Breast epithelium (tissue), 4 donors: ENCODE measurements at regions not wholly inside any gene's neighbourhood (a gene's known extent, or its start where the extent isn't known, plus 50 kb on each side); places are given as distances from the start of the nearest gene placed in this dataset.

ENCODE experiments used
- DNase-seq, 2 donors: peaks; one replicate each; pipeline ENCODE4 v3.0.0-alpha.2; 2019; ENCODE audit warnings: low spot score in 2 of 2
- H3K27ac ChIP-seq, 2 donors: fragments of 200-600 bp; sonication (generic) in 1 of 2; one replicate each; pipeline ENCODE4 v1.5.1; 2016 to 2019; ENCODE audit warnings: mild to moderate bottlenecking in 1 of 2
- H3K27me3 ChIP-seq, 2 donors: fragments of 200-600 bp; sonication (generic) in 1 of 2; one replicate each; pipeline versions ENCODE4 v1.5.1 to v1.6.0; 2017 to 2019; ENCODE audit warnings: control low read depth in 1 of 2, mild to moderate bottlenecking in 1 of 2
- H3K36me3 ChIP-seq: fragments of 200-600 bp; one replicate; pipeline ENCODE4 v1.5.1; 2019
- H3K4me1 ChIP-seq, 2 donors: fragments of 200-600 bp; sonication (generic); one replicate each; pipeline ENCODE4 v1.5.1; 2016 to 2019; ENCODE audit warnings: control low read depth in 1 of 2
- H3K4me3 ChIP-seq, 3 donors: fragments of 200-600 bp; sonication (generic); 1 replicate in 2 of 3; 2 replicates in 1 of 3; pipeline ENCODE4 v1.5.1; 2016 to 2019; ENCODE audit warnings: mild to moderate bottlenecking in 3 of 3, moderate library complexity in 2 of 3
- H3K9me3 ChIP-seq, 2 donors: fragments of 200-600 bp; sonication (generic) in 1 of 2; one replicate each; pipeline ENCODE4 v1.5.1; 2016 to 2019; ENCODE audit warnings: control low read depth in 1 of 2
- POLR2A ChIP-seq: fragments of 450-650 bp; IDR thresholded peaks from one replicate; pipeline ENCODE4 v1.6.1; 2016; ENCODE audit warnings: antibody characterized with exemption, mild to moderate bottlenecking, moderate library complexity
- POLR2AphosphoS5 ChIP-seq, 3 donors: sonication (generic); formaldehyde crosslinking; IDR thresholded peaks; one replicate each; pipeline ENCODE4 v1.6.1; 2017; ENCODE audit warnings: antibody characterized with exemption in 3 of 3
- intact Hi-C: fragments of 100-400 bp; cut with DNase I; formaldehyde crosslinking; loops from one replicate; pipeline ENCODE4 v1.15.1; 2023; ENCODE audit warnings: low total_unique reads
- TF ChIP-seq, protein P1 (sequence below), 3 donors: fragments of 450-650 bp; IDR thresholded peaks; one replicate each; pipeline ENCODE4 v1.5.1; 2016 to 2017; ENCODE audit warnings: antibody characterized with exemption in 3 of 3, mild to moderate bottlenecking in 3 of 3, moderate library complexity in 3 of 3

DNA sequence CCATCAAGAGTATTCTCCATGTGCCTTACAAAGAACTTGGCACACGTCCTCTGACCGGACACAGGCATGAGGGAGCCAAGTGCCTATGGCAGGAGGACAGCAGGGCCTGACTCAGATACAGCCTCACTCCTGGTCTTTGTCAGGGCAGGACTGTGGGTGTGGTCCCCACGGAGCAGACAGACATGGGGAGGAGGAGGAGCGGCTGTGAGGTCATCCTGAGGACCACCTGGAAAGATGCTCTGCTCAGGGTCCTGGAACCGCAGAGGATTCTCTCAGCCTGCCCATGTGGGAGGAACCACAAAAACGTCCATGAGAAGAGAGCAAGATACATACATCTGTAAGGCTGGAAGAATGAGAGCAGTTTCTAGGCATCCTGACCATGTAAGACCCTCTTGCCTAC is 576.3 kb downstream of the BRD1 start:
- intact Hi-C loops: no loop called here
- H3K4me3 ChIP-seq: no peak overlapping the region
- H3K27me3 ChIP-seq: peaks cover 0 to 42% of the 10 kb centered on the region in 2 donors
- H3K27ac ChIP-seq: no peak overlapping the region
- no peaks in the 10 kb centered on the region for H3K4me1 ChIP-seq
- DNase-seq: peak in 1 of 2 donors; percentile 7
- H3K36me3 ChIP-seq: no peaks in the 10 kb centered on the region
- peaks cover 0 to 4% of the 10 kb centered on the region in 2 donors for H3K9me3 ChIP-seq
- TF ChIP-seq POLR2AphosphoS5 (IDR thresholded peaks at IDR 0.05) (no peak), POLR2A (no peak)
- TF ChIP-seq, protein P1, sequence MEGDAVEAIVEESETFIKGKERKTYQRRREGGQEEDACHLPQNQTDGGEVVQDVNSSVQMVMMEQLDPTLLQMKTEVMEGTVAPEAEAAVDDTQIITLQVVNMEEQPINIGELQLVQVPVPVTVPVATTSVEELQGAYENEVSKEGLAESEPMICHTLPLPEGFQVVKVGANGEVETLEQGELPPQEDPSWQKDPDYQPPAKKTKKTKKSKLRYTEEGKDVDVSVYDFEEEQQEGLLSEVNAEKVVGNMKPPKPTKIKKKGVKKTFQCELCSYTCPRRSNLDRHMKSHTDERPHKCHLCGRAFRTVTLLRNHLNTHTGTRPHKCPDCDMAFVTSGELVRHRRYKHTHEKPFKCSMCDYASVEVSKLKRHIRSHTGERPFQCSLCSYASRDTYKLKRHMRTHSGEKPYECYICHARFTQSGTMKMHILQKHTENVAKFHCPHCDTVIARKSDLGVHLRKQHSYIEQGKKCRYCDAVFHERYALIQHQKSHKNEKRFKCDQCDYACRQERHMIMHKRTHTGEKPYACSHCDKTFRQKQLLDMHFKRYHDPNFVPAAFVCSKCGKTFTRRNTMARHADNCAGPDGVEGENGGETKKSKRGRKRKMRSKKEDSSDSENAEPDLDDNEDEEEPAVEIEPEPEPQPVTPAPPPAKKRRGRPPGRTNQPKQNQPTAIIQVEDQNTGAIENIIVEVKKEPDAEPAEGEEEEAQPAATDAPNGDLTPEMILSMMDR (IDR thresholded peaks at IDR 0.05): no peak

DNA sequence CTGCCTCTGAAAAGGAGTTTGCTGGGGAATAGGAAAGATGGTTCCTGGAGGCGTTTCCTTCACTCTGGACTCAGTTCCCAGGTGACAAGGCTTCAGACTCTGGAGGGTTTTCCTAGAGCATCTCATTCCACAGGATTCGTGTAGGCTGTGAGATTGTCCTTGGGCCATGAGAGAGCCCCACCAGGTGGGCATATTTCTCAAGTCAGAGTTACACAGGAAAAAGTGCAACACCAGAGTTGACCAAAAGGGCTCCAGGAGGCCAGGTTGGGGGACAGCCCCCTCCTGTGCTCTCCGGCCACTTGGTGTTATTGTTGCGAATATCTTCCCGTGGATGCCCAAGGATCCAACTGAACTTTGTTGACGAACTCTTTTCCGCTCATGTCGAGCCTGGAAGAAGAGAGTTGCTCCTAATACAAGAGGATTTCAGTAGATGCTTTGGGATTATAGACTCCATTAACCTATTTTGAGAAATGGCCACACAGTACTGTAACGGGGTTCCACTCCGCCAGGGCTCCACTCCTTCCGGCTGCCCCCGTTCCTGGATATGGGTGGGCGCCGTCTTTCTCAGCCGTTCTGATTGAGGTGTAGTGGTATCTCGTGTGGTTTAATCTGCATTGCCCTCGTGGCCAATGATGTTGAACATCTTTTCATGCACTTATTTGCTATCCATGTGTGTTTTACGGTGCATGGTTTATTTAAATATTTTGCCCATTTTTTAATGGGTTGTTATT is 580.3 kb downstream of the BRD1 start:
- no peaks in the 10 kb centered on the region for H3K9me3 ChIP-seq
- DNase-seq: peak; percentile 10 to 15
- peaks cover 0 to 30% of the 10 kb centered on the region in 2 donors for H3K27me3 ChIP-seq
- TF ChIP-seq, protein P1 (IDR thresholded peaks at IDR 0.05): no peak
- TF ChIP-seq POLR2A (no peak), POLR2AphosphoS5 (IDR thresholded peaks at IDR 0.05) (no peak)
- no peaks in the 10 kb centered on the region for H3K4me1 ChIP-seq
- H3K4me3 ChIP-seq: no peak overlapping the region
- intact Hi-C loops: no loop called here
- H3K27ac ChIP-seq: no peak overlapping the region
- H3K36me3 ChIP-seq: no peaks in the 10 kb centered on the region

DNA sequence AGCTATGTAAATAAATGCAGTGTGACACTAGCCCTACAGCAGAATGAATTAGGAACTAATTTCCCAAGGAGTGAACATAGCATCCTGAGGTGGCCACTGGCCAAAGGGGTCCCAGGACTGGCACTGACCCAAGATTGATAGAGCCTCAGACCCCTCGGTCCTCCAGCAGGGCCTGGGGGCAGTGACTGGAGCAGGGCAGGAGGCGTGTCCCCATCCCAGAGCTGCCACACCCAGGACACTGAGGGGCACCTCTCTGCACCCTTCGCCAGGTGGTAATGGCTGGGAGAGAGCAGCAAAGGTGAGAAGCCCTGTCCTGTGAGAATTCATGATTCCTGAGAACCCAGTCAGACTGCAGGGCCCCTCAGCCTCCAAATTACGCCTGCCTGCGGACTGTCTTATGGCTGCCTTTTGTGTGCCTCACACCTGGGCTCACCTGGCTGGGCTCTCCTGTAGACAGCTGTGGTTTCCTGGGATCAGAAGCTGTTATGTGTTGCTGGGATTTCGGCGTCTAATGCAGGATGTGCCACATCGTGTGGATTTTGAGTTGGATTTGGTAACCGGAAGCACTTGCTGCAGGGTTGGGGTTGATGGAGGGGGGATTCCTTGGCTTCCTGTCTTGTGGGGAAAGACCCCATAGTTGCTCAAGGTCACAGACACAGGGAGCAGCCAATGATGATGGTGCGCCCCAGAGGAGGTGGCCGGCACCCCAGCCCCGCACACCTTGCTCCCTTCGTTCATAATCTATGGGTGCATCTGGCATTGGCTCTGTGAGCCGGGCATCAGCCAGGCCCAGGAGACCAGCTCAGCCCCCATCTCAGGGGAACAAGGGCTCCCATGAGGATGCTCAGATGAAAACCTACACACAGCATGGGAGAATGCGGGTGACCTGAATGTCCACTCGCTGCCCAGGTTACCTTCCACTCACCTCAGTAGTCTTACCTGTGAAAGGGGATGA is 582.9 kb downstream of the BRD1 start:
- Histone ChIP-seq H3K4me1 (no peaks in the 10 kb centered on the region), H3K9me3 (no peaks in the 10 kb centered on the region), H3K27me3 (peaks cover 0 to 21% of the 10 kb centered on the region in 2 donors), H3K36me3 (no peaks in the 10 kb centered on the region), H3K27ac (no peak overlapping the region), H3K4me3 (no peak overlapping the region)
- DNase-seq: peak; percentile 6 to 27
- no peak for TF ChIP-seq POLR2A
- no peak for TF ChIP-seq POLR2AphosphoS5 (IDR thresholded peaks at IDR 0.05)
- TF ChIP-seq, protein P1 (IDR thresholded peaks at IDR 0.05): no peak
- intact Hi-C loops: no loop called here

DNA sequence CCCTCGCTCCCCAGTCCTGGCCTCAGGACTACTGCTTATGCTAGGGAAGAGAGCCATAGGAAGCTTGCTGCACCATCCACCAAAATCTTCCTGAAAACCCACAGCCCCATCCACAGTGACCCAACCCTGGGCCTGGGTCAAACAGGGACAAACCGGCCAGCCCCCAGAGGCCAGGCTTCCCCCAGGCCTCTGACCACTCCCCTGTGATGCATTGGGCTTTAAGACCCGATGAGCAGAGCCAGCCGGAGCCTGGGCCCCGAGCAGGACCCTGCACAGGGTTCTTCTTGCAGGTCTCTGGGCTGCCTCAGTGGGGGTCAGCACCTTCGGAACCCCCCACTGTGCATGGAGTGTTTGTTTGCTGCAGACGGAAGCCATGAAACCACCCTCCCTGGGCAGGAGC is 583.7 kb downstream of the BRD1 start:
- no peaks in the 10 kb centered on the region for H3K36me3 ChIP-seq
- H3K27me3 ChIP-seq: peaks cover 0 to 27% of the 10 kb centered on the region in 2 donors
- H3K4me1 ChIP-seq: no peaks in the 10 kb centered on the region
- no peak overlapping the region for H3K27ac ChIP-seq
- H3K9me3 ChIP-seq: no peaks in the 10 kb centered on the region
- TF ChIP-seq POLR2A: no peak
- no peak for TF ChIP-seq POLR2AphosphoS5 (IDR thresholded peaks at IDR 0.05)
- TF ChIP-seq, protein P1 (IDR thresholded peaks at IDR 0.05): no peak
- no peak overlapping the region for H3K4me3 ChIP-seq
- peak in 1 of 2 donors; percentile 9 for DNase-seq
- intact Hi-C loops: no loop called here

DNA sequence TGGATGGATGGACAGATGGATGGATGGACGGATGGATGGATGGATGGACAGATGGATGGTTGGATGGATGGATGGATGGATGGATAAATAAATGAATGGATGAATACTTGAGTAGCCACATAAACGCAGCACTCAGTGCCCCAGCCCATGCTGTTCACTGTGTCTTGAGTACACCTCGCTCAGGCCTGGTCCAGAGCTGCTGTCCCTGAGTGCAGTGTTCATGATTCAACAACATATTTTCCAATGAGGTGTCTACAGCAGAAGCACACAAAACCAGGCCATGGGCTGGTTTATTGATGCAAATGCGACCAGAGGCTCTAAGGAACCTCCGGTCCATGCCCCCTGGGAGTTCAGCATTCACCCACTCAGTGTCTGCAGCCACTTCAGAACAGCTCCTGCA is 584.3 kb downstream of the BRD1 start:
- Histone ChIP-seq H3K9me3 (no peaks in the 10 kb centered on the region), H3K4me3 (no peak overlapping the region), H3K36me3 (no peaks in the 10 kb centered on the region), H3K27ac (no peak overlapping the region), H3K4me1 (no peaks in the 10 kb centered on the region), H3K27me3 (peaks cover 0 to 33% of the 10 kb centered on the region in 2 donors)
- TF ChIP-seq, protein P1 (IDR thresholded peaks at IDR 0.05): no peak
- no peak for TF ChIP-seq POLR2A
- DNase-seq: peak; percentile 2 to 3
- intact Hi-C loops: no loop called here
